CD4-positive, alpha-beta T cell treated with Interleukin-15 for 1 hour (primary cell): ENCODE measurements at regions not wholly inside any gene's neighbourhood (a gene's known extent, or its start where the extent isn't known, plus 50 kb on each side); places are given as distances from the start of the nearest gene placed in this dataset.

ENCODE experiments used
- DNase-seq: peaks from one replicate; pipeline ENCODE4 v3.0.0-alpha.2; 2020

DNA sequence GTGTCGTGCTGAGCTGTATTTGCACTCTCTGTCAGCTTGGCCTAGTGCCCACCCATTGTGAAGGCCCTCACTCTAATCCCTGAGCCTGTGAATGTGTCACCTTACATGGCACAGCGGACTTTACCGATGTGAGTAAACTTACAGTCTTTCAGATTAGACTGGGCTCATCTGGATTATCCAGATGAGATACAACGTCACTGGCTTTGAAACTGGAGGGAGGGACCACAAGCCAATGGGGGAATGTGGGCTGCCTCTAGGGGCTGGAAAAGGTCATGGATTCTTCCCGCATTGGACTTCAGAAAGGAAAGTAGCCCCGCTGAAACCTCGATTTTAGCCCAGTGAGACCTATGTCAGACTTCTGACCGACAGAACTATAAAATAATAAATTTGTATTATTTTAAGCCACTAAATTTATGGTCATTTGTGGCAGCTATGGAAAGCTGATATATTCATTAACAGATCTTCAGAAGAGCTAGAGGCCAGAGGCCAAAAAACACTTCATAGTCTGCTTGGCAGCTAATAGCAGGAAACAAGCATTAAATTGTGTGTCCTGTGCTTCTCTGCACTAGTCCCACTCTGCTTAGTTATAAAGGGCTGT is 139.0 kb upstream of the GAS1 start:
- DNase-seq = no peak

DNA sequence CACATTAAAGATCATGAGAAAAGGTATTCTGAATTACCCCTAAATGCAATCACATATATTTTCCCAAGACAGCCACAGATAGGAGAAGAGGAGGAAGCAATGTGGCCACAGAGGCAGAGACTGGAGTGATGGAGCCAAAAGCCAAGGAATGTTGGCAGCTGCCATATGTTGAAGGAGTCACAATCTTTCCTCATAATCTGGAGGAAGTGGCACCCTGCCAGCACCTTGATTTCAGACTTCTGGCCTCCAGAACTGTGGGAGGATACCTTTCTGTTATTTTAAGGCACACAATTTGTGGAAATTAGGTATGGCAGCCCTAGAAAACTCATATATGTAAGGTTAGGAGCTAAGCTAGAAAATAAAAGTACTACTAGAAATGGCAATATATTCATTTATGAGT is 139.9 kb upstream of the GAS1 start:
- no peak for DNase-seq

DNA sequence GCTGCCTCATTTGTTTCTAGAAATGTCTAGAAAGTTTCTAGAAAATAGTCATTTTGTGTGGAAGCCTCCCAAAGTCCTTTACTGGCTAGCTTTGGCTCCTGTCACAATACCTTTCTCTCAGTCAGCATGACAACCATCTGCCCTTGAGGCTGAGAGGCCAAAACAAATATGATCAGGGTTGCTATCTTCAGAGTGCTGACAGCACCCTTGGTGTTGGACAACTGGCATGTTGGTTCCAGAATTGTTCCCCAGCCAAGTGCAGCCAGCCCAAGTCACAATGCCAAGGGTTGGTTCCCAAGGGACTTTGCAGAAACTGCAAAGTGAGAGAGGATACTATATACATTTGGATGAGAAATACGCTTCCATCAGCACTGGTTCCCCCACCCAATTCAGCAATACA is 140.9 kb upstream of the GAS1 start:
- DNase-seq = no peak

DNA sequence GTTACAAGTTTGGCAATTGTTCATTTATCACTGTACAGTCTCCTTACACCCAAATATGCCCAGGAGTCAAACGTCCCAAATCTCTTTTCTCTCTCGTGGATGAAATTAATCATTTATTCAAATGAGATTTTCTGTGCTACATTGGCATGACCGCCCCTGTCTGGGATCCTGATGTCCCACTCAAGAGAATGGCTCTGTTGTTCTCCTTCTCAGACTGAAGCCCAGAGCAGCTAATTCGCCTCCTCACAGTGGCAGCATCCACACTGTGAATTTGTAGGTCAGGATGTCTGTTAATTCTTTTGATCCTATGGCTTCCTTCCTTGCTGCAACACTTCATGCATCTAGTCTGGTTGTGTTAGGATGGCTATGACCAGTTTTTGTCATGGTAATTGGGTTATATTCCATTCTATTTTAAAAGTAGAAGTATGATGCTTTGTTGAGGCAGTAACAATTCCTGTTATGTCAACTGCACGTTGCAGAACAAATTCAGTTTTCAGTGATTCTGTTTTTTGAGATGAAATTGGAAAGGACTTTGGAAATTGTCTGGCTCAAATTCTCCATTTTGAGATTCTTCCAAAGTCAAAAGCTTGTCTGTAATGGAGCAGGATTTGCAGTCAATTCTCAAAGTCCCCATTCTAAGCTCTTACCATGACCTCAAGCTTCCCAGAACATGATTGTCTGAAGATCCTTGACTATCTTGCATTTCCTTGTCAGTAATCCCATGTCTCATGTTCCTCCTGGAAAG is 141.5 kb upstream of the GAS1 start:
- no peak for DNase-seq

DNA sequence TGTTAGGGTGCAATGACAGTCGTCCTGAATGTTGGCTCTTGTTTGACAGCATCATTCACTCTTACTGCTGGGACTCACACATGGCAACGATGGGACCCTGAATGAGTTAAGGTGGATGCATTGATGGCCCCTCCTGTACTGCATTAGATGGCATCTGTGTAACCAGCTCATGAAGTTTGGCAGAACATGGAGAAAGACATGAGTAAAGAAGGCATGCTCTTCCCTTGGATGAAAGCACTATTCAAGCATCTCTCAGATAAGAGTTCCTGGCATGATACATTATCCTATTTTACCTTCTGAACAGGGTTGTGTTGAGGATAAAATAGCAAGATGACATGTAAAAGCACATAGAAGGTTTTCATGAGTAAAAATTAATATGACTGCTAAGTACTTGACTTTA is 142.2 kb upstream of the GAS1 start:
- DNase-seq = no peak

DNA sequence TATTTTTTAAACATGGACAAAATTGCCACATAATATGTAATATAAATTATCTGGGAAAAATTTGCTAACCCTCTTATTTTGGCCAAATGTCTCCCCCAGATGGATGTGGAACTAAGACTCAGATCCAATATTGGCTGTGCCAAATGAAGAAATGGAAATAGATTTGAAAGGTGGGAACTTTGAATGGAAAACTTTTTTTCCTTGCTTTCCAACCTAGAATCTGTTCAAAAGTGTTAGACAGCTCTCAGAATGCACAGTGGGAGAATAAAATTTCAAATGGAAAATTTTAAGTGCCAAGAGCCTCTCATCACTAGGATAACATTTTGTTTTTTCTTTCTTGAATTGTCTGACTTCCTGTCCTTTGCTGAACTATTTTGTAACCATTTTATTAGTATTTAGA is 142.6 kb upstream of the GAS1 start:
- DNase-seq = no peak

DNA sequence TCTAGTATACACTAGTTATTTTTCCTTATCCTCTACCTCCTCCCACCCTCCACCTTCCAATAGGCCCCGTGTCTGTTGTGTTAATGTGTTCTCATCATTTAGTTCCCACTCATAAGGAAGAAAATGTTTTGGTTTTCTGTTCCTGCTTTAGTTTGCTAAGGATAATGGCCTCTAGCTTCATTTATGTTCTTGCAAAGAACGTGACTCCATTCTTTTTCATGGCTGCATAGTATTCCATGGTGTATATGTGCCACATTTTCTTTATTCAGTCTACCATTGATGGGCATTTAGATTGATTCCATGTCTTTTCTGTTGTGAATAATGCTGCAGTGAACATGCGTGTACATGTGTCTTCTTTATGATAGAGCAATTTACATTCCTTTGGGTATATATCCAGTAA is 146.5 kb upstream of the GAS1 start:
- DNase-seq = no peak

DNA sequence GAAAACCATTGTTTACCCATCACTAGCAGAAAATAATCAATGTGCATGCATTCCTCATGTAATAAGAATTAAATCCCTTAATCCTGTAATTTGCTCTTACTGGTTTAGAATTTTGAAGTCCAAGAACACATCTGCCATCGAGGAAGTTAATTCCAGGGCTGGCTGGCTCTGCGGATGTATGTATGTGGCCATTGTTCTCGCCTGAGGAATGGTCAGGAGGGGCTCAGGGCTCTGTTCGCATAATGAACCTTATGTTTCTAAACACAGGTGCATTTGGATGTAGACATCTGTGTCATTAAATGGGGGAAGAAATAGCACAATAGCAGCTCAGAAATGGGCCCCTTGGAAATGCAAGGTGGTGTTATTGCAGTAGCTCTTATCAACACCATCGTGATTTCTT is 148.6 kb upstream of the GAS1 start:
- DNase-seq = no peak

DNA sequence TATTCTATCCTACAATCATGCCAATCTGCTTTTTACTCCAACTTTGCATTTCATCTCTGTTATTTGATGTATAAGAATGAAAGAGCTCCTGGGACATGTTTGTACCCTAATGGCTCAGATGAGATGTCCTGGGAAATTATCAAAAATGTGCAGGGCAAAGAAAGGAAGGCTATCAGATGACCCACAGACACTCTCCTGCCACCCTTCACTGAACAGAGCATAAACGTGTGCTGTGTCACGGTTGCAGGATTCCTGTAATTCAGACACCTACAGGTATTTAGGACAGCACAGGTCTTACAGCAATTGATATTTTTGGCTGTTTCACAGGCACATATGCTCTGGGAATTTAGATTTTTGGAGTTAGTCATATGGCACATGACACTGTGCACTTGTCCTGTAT is 149.2 kb upstream of the GAS1 start:
- DNase-seq = no peak

DNA sequence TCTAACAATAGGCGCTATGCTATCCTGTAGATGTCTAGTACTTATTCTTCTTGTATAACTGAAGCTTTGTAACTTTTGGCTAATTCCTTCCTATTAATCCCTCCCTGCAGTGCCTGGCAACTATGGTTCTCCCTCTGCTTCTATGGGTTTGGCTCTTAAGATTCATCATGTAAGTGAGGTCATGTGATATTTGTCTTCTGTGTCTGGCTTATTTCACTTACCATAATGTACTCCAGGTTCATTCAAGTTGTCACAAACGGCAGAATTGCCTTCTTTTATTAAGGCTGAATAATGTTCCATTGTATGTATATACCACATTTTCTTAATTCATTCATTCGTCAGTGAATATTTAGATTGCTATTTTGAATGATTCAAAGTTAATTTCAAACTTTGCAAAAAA is 149.9 kb upstream of the GAS1 start:
- no peak for DNase-seq

DNA sequence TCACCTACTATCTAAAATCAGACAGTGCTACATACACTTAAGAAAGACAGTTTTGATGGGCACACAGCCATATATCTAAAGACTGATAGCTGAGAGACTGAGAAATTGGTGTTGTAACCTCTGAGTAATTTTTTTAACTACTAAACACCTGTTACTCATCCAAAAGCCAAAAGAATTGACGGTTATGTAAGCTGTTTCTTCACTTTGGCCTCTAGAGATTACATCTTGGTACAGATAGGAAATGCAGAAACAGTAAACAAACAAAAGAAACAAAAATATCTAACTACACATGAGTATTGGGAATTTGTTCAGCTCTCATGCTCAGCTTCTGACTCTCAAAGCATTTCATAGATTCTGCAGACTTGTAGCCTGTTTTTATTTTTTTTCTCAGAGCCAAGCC is 152.1 kb upstream of the GAS1 start:
- no peak for DNase-seq

DNA sequence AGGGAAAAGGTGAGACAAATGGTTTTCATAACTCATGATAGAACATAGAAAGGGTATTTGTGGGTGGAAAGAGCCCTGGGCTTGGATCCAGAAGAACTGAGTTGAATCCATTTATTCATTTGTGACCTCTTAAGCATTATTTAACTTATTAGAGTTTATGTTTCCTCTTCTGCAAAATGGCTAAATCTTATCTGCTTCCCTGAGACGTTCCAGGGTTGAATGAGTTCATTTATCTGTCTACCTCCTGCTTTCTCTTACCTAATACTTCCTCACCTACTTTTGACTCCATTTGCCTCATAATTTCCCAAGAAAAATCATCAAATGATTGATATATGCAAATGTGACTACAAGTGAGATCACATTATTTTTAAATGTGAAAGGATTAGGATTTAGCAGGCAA is 152.7 kb upstream of the GAS1 start:
- no peak for DNase-seq

DNA sequence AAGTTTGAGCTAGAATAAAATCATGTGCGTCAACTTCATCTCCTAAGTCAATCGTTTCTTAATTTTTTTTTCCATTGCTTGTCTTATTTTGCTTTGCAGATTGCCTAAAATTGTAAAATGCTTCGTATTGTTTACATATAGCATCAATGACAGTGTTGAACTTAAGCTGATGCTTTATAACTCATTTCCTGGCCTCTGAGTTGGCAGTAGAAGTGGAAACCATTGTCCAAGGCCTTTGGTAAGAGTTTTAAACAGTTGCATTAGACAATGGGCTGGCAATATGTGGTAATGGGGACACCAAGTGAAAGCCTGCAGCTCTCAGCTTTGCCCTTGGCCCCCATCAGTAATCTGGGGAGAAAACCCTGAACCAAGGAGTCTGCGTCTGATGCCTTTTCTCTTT is 154.8 kb upstream of the GAS1 start:
- DNase-seq = no peak

DNA sequence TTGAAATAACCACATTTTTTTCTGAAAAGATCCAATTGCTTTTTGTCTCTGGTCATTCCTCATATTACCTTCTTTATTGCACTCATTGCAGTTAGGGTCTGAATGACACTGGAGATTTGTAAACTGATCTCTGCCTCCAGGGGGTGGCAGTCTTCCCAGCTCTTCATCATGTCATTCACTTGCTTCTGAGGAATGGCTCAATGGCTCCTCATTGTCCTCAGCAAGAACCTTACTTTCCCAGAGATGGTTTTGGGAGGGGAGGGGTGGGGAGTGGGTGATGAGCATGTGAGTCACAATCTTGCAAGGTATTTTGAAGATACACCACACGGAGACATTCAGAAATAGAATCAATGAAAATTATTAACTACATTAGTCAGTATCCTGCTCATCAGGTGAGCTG is 159.8 kb upstream of the GAS1 start:
- no peak for DNase-seq

DNA sequence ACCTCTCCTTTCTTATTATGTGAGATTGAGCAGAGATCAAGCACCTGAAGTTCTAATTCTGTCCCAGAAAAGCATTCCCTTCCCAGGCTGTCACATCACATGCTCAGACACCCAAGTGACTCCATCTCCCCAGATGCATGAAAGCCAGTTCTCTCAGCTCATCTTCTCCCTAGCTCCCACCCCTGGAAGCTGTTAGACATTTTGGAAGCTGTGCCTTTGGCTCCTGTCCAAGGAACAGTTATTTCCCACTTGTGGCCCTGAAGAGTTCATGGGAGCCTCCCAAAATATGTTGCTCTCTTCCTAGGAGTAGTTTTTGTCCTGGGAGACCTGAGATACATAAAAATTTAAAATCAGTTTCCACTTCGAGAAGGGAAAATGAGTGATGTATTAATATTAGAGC is 161.4 kb upstream of the GAS1 start:
- DNase-seq = no peak

DNA sequence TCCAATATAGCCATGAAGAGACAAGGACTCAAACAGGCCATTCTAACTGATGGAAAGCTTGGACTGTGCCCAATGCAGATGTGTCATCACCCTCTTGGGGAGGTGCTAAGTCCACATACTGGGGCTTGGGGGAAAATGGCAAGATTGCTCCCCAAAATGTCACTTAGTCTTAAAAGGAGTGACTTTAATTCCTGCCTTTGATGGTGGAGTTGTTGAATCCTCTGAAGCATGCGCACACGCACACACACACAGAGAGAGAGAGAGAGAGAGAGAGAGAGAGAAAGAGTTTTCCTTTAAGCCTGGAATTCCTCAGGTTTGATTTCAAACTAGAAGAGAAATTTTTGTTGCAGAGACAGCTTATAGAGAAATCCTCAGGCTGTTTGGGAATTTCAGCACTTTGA is 161.9 kb upstream of the GAS1 start:
- DNase-seq = no peak

DNA sequence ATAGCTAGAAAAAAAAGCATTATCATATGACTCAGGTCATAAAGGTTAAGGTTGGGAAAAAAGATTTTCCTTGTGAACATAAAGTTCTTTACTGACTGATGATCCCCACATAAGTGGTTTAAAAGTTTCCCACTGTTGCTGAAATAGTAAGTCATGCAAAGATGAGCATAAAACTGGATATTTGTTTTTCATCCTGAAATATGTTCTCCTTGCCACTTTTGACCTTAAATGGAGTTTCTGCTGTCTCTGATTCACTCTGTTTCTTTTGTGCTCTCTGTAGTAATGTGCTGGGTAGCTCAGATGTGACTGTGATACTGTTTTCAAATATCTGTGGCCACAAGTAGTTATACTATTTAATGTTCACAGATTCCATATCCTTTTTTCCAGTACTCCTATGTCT is 162.5 kb upstream of the GAS1 start:
- no peak for DNase-seq

DNA sequence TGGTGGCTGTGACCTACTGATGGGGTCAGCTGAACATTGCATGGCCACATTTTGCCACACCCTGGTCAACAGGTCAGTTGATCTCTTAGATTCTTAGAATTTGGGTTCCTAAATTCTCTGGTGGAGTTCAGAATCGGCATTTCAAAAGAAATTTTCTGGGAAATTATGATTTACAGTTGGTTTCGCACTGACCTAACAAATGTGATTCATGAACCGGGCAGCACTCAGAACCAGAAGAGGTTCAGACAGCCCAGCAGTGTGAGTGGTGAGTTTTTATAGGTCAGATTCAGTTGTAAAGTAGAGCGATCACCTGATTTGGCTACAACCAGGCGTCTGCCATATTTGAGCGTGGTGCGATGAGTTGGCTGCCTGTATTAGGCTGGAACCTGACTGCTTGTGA is 163.7 kb upstream of the GAS1 start:
- DNase-seq = no peak

DNA sequence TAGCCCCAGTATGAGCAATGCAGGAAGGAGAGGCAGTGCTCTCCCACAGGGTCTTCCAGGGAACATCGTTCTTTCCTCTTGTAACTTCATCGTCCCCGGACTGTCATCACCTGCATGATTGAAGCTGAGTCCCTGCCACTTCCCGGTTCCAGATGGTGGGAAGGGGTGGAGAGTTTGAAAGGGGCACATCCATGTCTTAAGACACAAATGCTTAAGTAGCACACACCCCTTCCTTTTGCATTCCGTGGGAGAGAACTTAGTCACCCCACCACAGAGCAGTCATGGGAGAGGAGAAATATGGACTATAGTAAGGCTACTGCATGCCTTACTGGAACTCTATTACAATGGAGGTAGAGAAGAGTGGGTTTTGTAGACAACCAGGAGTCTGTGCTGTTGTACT is 165.3 kb upstream of the GAS1 start:
- no peak for DNase-seq

DNA sequence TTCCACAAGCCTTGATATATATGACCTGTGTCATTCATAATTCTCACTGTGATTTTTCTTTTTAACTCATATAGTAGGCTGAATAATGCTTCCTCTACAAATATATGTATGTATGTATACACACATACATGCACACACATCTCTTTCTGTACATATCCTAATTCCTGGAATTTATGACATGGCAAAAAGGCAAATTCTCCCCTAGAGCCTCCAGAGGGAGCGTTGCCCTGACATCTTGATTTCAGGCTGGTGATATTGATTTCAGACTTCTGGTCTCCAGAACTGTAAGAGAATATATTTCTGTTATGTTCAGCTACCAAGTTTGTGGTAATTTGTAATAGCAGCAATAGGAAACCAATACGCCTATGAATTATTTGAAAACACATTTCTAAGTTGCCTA is 166.6 kb upstream of the GAS1 start:
- DNase-seq = no peak

DNA sequence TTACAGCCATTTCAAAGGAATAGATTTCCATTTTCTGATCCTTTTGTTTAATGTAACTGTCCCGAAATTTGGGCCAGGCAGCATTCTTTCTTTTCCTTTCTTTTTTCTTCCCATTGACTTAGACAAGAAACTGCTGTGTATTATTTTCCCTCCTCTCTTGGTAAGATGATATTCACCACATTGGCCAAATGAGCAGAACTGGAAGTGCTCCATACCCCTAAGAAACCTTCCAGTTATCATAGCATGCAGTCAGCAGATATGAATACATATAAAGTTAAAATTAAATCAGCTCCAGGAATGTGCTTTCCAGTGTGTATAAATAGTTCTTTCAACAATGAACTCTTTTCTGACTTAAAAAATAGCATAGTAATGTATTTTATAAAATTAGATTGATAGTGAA is 168.5 kb upstream of the GAS1 start:
- no peak for DNase-seq

DNA sequence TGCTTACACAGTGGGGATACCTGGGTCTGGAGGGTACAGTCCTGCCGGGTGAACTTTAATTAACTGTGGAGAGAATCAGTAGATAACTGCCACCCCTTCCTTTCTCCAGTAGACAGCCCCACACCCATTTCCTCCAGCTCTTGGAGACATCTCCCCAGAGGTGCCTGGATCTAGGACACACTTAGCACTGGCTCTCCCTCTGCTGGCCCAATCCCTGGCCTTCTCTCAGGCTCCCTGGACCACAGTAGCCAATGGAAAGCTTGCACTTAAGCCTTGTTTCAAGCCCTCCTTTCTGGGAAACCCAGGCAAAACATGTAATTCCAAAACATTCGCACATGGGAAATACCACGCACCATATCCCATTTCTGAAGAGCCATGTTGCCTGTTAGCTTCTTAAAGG is 169.2 kb upstream of the GAS1 start:
- DNase-seq = no peak

DNA sequence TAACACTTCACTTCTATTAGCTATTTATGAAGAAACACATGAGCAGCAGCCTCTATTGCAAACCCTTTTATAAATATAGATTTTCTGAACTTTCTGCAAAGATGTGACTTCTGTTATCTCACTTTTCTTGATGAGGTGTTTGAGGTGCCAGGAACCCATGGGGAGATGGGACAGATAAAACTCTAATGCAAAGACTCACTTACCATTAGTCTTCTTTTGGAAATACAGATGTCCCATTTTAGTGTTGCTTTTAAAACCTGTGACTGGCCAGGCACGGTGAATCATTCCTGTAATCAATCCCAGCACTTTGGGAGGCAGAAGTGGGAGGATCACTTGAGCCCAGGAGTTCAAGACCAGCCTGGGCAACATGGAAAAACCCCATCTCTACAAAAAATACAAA is 171.3 kb upstream of the GAS1 start:
- no peak for DNase-seq

DNA sequence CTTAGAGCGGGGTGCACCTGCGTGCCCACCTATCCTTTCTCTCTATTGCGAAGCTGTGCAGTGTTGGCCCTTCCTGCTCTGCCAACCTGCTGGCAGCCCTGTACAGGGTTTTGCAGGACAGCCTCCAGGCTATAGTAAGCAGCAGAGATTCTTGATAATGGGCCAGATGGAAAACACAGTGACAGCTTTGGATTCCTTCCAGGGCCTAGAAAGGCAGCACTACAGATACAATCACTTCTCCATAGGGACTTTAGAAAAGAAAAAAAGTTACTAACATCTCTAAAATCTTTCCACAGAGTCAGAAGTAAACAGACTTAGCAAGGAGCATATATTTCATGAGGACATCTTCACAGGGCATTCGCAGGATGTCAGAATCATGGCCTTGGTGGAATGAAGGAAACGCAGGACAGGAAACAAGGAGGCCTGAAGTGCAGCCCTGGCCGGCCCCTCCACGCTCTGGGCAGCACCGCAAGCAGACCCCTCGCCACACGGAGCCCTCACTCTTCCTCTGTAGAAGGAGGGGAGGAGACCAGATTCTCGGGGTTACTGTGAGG is 172.1 kb upstream of the GAS1 start:
- DNase-seq = no peak

DNA sequence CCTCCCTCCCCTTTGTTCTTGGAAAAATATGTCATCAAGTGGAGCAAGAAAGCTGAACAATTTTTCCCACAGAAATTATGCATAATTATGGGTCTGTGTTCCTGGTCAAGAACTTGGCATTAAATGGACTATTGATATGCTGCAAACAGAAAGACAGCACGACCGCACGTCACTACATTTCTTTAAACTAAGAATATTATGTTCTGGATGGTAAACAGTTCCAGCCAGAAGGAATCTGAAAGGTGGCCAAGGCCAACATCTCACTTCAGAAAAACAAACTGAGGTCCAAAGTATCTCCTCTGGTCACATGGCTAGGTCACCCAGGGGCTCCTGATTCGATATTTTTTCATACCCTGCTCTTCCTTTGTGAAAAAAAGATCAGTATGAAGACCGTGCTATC is 173.3 kb upstream of the GAS1 start:
- DNase-seq = no peak
